Activated naive CD4-positive, alpha-beta T cell treated with anti-CD3 and anti-CD28 coated beads, Interleukin-2, amount 50 U/mL, for 16 hours (primary cell): ENCODE measurements at regions not wholly inside any gene's neighbourhood (a gene's known extent, or its start where the extent isn't known, plus 50 kb on each side); places are given as distances from the start of the nearest gene placed in this dataset.
"Not testable (repeated sequence)": the region's sequence is repeated elsewhere in the genome, so short reads cannot be mapped to it uniquely, and the experiment has no call there.

Experiments
- DNase-seq: peaks from one replicate; pipeline ENCODE4 v3.0.0-alpha.2; 2020

GRCh38 chr4:58359590-58359989 lies 1249.4 kb upstream of the IGFBP7 start:
- no peak for DNase-seq

- DNase-seq: no peak
Measured at GRCh38 chr4:58357947-58358346, 1247.8 kb upstream of the IGFBP7 start.

GRCh38 chr4:58325070-58325469 lies 1214.9 kb upstream of the IGFBP7 start:
- no peak for DNase-seq

GRCh38 chr4:58313444-58313843 lies 1203.3 kb upstream of the IGFBP7 start:
- no peak for DNase-seq

GRCh38 chr4:58303456-58303855 lies 1193.3 kb upstream of the IGFBP7 start:
- no peak for DNase-seq

- no peak for DNase-seq
Measured at GRCh38 chr4:58301376-58301999, 1191.3 kb upstream of the IGFBP7 start.

GRCh38 chr4:58286335-58286734 lies 1176.2 kb upstream of the IGFBP7 start:
- DNase-seq: no peak

- DNase-seq: not testable (repeated sequence)
Measured at GRCh38 chr4:58280928-58281327, 1170.7 kb upstream of the IGFBP7 start.

- no peak for DNase-seq
Measured at GRCh38 chr4:58275856-58276255, 1165.7 kb upstream of the IGFBP7 start.

GRCh38 chr4:58274553-58274952 lies 1164.4 kb upstream of the IGFBP7 start:
- DNase-seq: no peak

- DNase-seq: no peak
Measured at GRCh38 chr4:58272311-58272710, 1162.1 kb upstream of the IGFBP7 start.

GRCh38 chr4:58265734-58266133 lies 1155.5 kb upstream of the IGFBP7 start:
- no peak for DNase-seq

- DNase-seq: no peak
Measured at GRCh38 chr4:58261526-58261925, 1151.3 kb upstream of the IGFBP7 start.

- DNase-seq: no peak
Measured at GRCh38 chr4:58254291-58254690, 1144.1 kb upstream of the IGFBP7 start.

GRCh38 chr4:58252656-58253055 lies 1142.5 kb upstream of the IGFBP7 start:
- no peak for DNase-seq

GRCh38 chr4:58247792-58248191 lies 1137.6 kb upstream of the IGFBP7 start:
- no peak for DNase-seq

- DNase-seq: no peak
Measured at GRCh38 chr4:58225460-58225859, 1115.3 kb upstream of the IGFBP7 start.

- no peak for DNase-seq
Measured at GRCh38 chr4:58219179-58219578, 1109.0 kb upstream of the IGFBP7 start.

GRCh38 chr4:58216461-58216860 lies 1106.3 kb upstream of the IGFBP7 start:
- DNase-seq: no peak

- DNase-seq: no peak
Measured at GRCh38 chr4:58214376-58214775, 1104.2 kb upstream of the IGFBP7 start.

GRCh38 chr4:58209551-58209950 lies 1099.4 kb upstream of the IGFBP7 start:
- DNase-seq: no peak

GRCh38 chr4:58209001-58209400 lies 1098.8 kb upstream of the IGFBP7 start:
- DNase-seq: no peak

- no peak for DNase-seq
Measured at GRCh38 chr4:58205446-58206235, 1095.5 kb upstream of the IGFBP7 start.

GRCh38 chr4:58192217-58192616 lies 1082.0 kb upstream of the IGFBP7 start:
- DNase-seq: no peak

GRCh38 chr4:58191109-58191508 lies 1080.9 kb upstream of the IGFBP7 start:
- no peak for DNase-seq
